GM11168 (cell line): ENCODE measurements at regions not wholly inside any gene's neighbourhood (a gene's known extent, or its start where the extent isn't known, plus 50 kb on each side); places are given as distances from the start of the nearest gene placed in this dataset.
"Not testable (repeated sequence)": the region's sequence is repeated elsewhere in the genome, so short reads cannot be mapped to it uniquely, and the experiment has no call there.

Source experiments
- in situ Hi-C: fragments of 300-500 bp; cut with MboI; formaldehyde crosslinking; loops from one replicate; pipeline ENCODE4 v1.12.0; 2022; ENCODE audit warnings: low sequenced_read_pairs; ENCODE audit not compliant: unreplicated experiment

DNA sequence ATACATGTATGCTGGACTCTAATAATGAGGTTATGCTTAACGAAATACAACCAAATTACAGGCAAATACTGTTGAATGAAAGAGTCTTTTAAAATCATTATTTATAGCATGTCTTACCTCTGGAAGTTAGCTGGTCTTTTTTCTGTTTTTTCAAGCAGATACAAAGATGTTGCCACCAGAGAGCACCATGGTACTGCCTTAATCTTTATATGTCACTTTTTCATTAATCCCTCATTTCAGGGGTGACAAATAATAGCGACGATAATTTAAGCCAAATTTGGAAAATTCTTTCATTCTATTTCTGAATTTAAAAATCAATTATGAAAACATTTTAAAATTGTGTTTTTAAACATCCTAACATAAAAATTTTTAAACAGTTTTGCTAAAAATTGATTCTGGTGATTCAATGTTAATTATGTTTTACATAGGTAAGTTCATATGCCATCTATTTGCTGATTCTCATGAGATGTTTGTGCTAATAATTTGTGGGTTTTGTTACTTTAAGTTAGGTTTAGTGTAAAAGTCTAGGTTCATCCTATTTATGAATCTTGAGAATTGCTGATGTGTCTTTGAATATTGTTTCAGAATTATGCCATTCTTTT lies 379.3 kb upstream of the SGCG start:
- in situ Hi-C loops: loop anchor here (10.0 kb wide), 1 partner anchor 233 kb away; no protein-coding TSS in a partner anchor

DNA sequence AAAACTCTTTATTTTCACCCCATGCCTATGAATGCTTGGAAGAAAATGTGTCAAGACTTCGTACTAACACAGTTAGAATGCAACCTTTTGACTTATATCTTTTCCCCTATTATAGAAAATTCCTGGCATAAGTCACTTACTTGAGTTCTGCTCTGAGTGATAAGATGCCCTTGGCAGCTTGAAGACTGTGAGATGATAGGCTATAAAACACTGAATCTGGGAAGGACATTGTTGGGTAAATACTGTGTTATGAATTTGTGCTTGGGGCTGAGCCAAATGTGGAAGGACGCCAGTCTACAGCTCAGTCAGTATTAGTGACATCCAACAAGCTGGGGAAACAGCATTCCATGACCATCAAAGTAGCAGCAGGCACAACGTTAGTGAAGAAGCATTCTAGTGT lies 368.0 kb upstream of the SGCG start:
- in situ Hi-C loops: no loop called here

GRCh38 chr13:22813531-22814377 lies 367.0 kb upstream of the SGCG start:
- in situ Hi-C loops: not testable (repeated sequence)

GRCh38 chr13:22814433-22814832 lies 366.3 kb upstream of the SGCG start:
- in situ Hi-C loops: not testable (repeated sequence)

- in situ Hi-C loops: no loop called here
These were observed 359.2 kb upstream of the SGCG start for GRCh38 chr13:22821589-22821988.

- in situ Hi-C loops: no loop called here
These were observed 355.6 kb upstream of the SGCG start for GRCh38 chr13:22825186-22825585.

DNA sequence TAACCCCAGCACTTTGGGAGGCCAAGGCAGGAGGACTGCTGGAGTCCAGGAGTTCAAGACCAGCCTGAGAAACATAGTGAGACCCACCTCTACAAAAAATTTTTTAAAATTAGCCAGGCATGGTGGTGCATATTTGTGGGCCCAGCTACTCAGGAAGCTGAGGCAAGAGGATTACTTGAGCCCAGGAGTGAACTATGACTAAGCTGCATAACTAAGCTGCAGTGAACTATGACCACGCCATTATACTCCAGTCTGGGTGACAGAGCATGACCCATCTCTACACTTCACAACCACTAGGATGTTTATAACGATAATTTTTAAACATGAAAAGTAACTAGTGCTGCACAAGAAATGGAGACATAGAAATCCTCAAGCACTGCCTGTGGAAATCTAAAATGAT lies 352.7 kb upstream of the SGCG start:
- in situ Hi-C loops: no loop called here

- in situ Hi-C loops: no loop called here
These were observed 344.3 kb upstream of the SGCG start for GRCh38 chr13:22836475-22836874.

DNA sequence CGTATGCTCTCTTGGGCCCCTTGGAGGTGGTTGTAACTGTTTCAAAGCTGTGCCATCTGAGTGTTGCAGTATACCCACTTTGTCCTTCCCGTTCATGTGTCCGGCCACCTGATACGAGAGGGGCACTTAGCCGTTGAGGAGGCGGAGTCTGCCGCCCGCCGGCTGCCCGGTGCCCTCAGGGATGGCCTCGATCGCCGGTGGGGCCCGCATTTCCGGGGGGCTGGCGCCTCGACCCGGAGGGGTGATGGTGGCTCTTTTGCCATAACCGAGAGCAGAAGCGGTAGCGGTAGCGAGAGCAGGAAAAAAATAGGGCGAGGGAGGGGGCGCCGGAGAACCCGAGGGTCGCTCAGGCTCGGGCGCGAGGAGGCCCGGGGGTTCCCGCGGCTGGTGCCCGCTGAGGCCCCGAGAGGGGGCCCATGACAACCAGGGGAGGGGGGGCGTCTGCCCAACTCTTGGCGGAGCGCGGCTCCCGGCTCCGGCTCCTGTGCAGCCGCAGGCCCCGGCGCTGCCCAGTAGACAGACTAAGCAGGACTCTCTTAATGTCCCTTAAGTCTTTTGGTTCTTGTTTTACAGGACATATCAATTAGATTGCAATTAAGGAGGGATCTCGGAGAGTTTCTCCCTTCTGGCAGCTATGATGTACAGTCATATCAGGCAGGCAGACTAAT lies 342.7 kb upstream of the SGCG start:
- in situ Hi-C loops: no loop called here

- in situ Hi-C loops: no loop called here
These were observed 340.9 kb upstream of the SGCG start for GRCh38 chr13:22839603-22840530.

GRCh38 chr13:22846551-22846950 lies 334.2 kb upstream of the SGCG start:
- in situ Hi-C loops: no loop called here

DNA sequence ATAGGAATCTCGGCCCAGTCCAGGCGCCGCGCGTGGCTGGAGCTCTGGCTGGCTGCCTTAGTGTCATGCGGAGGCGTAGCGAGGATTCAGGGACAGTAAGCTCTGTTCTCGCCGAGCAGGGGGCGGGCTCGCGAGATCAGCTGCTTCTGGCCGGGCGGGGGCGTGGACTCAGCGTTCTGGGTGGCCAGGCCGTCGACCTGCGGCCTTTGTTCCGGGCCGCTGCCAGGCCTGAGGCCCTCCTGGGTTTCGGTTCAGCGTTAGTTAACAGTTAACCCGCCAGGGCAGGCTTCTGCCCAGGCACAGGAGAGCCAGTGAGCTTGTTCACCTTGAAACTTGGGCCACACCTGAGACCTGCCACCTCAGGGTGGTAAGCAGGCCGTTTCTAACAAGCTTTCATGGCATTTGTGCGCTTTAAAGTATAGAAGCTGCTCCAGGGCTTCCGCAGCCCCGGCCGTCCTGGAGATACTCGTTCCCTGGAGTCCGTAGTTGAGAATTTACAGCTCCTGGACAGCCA lies 332.2 kb upstream of the SGCG start:
- in situ Hi-C loops: no loop called here

DNA sequence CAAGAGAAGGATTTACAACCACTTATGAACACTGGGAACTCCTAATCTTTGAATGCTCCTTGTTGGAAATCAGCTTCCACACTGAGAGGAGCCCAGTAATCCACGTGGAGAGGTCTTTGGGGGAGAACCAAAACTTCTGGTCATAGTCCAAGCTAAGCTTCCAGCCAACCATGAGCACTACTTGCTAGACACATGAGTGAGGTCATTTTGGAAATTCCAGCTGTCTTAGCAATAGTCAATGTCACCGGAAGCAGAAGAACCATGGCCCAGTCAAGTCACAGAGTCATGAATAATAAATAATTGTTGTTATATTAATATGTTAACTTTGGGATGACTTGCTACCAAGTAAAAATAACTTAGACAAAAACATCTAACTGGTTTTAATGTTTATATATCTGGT lies 324.9 kb upstream of the SGCG start:
- in situ Hi-C loops: no loop called here

GRCh38 chr13:22858980-22859379 lies 321.8 kb upstream of the SGCG start:
- in situ Hi-C loops: not testable (repeated sequence)

- in situ Hi-C loops: not testable (repeated sequence)
These were observed 321.4 kb upstream of the SGCG start for GRCh38 chr13:22859411-22859810.

- in situ Hi-C loops: no loop called here
These were observed 318.8 kb upstream of the SGCG start for GRCh38 chr13:22861958-22862466.

GRCh38 chr13:22862478-22862877 lies 318.3 kb upstream of the SGCG start:
- in situ Hi-C loops: no loop called here

DNA sequence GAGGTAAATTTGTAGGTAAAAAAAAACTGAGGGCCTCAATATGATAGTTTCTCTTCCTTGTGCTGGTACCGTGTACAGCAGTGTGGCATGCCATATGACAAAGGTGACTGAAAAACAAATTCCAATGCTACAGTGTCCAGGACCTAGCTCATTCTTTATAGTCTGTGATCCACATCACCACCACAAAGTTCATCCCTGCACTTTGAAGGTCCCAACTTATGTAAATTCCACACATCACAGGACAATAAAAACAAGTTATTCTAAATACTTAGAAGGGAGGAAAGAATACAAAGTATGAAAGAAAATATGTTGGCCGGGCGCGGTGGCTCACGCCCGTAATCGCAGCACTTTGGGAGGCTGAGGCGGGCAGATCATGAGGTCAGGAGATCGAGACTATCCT lies 314.6 kb upstream of the SGCG start:
- in situ Hi-C loops: no loop called here

GRCh38 chr13:22871231-22871630 lies 309.5 kb upstream of the SGCG start:
- in situ Hi-C loops: no loop called here

GRCh38 chr13:22874839-22875238 lies 305.9 kb upstream of the SGCG start:
- in situ Hi-C loops: no loop called here
